ENCODE measurements at regions not wholly inside any gene's neighbourhood (a gene's known extent, or its start where the extent isn't known, plus 50 kb on each side); places are given as distances from the start of the nearest gene placed in this dataset.

DNA sequence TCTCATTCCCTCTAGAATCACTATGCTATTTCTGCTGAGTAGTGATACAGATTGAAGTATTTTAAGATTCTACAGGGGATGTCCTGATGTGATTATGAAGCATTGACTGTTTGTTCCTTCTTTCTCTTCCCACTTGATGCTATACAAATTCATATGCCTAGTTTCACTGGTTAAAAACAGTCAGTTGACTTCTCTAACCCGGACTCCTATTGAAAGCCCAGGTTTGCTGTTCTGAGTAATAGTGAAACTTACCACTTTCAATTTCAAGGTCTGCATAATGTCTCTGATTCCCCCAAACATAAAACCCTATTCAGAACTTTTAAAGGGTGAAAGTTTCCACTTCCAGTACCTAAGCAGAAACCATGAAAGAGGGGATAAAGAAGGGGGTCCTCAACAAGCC lies 117.7 kb upstream of the RPL10L start:
- in situ Hi-C loops (cut with MboI; ENCODE audit: low sequenced_read_pairs) (no loop called here), dilution Hi-C loops (cut with HindIII; ENCODE audit: low sequenced_read_pairs, unreplicated experiment) (no loop called here), intact Hi-C loops (cut with micrococcal nuclease) (no loop called here)
- H3K23ac ChIP-seq (ENCODE audit: low read depth, low read length), result no peak overlapping the region
- no peaks in the 10 kb centered on the region for H3K79me1 ChIP-seq (ENCODE audit: low read depth in 1 of 2, low read length in 2 of 2)
- no peak overlapping the region for H4K91ac ChIP-seq (ENCODE audit: insufficient read depth, low read depth, low read length)
- ATAC-seq (ENCODE audit: low read depth) (no peak), DNase-seq (no peak)
- no peak overlapping the region for H3K9ac ChIP-seq (ENCODE audit: low read depth, low read length)
- H3K9me3 ChIP-seq (ENCODE audit: control insufficient read depth, insufficient read depth, low read length), result no peaks in the 10 kb centered on the region; the same call in 1 of the 2 replicates
- no peak overlapping the region for H3K56ac ChIP-seq (ENCODE audit: extremely low read depth, insufficient read depth, low read length)
- BruUV-seq (replicated peaks), result no TSS peak
- no peak overlapping the region for H2AK9ac ChIP-seq (replicated peaks; ENCODE audit: low read depth, low read length, poor library complexity)
- H4K8ac ChIP-seq (ENCODE audit: low read depth in 2 of 2, low read length in 2 of 2), result no peak overlapping the region
- H3K4ac ChIP-seq (ENCODE audit: low read depth, low read length), result no peak overlapping the region
- H3K14ac ChIP-seq (replicated peaks; ENCODE audit: low read depth, low read length), result no peak overlapping the region
- H3K27ac ChIP-seq (ENCODE audit: insufficient read depth, low read length), result no peak overlapping the region
- no peak overlapping the region for H3K4me2 ChIP-seq (ENCODE audit: low read depth, low read length)
- H2BK120ac ChIP-seq (ENCODE audit: low read depth, low read length), result no peak overlapping the region
- H3K18ac ChIP-seq (ENCODE audit: low read depth, low read length), result no peak overlapping the region
- H2AFZ ChIP-seq (replicated peaks; ENCODE audit: low read length, poor library complexity), result no peak overlapping the region
- ChIA-PET CTCF (no interaction called here), POLR2A (ENCODE audit: unreplicated experiment) (no interaction called here)
- no peak overlapping the region for H3K4me3 ChIP-seq (ENCODE audit: insufficient read depth, low read depth, low read length)
- H2AK5ac ChIP-seq (ENCODE audit: low read depth, low read length), result no peak overlapping the region
- H2BK5ac ChIP-seq (ENCODE audit: low read depth, low read length, poor library complexity, severe bottlenecking), result no peak overlapping the region
- H3K9me1 ChIP-seq (ENCODE audit: insufficient read depth, low read length), result no peaks in the 10 kb centered on the region
- WGBS, 2 experiments (ENCODE audit: extremely low coverage in 2 of 2, insufficient read length in 1 of 2), result no CpG with 5 or more reads among the region's 1 CpG
- no peak overlapping the region for H4K5ac ChIP-seq (ENCODE audit: low read depth, low read length)
- no peak overlapping the region for H2BK20ac ChIP-seq (ENCODE audit: low read depth, low read length)
- no peaks in the 10 kb centered on the region for H4K20me1 ChIP-seq (ENCODE audit: insufficient read depth, low read length)
- H3K4me1 ChIP-seq (ENCODE audit: control insufficient read depth, insufficient read depth, low read length), result no peaks in the 10 kb centered on the region
- H2BK15ac ChIP-seq (ENCODE audit: low read depth, low read length), result no peak overlapping the region
- TF ChIP-seq RCOR1 (IDR thresholded peaks at IDR 0.05; ENCODE audit: insufficient replicate concordance, low read length) (no peak), NFE2L2 (IDR thresholded peaks at IDR 0.05; ENCODE audit: low read depth, low read length) (no peak), CHD1 (IDR thresholded peaks at IDR 0.05; ENCODE audit: low read depth, low read length) (no peak), MAFK (IDR thresholded peaks at IDR 0.05; ENCODE audit: low read depth, low read length) (no peak), CEBPB (IDR thresholded peaks at IDR 0.05; ENCODE audit: low read depth, low read length) (no peak), FOS (IDR thresholded peaks at IDR 0.05; ENCODE audit: low read depth, low read length) (no peak), RFX5 (IDR thresholded peaks at IDR 0.05; ENCODE audit: low read depth, low read length) (no peak), BHLHE40 (IDR thresholded peaks at IDR 0.05; ENCODE audit: low read depth, low read length) (no peak)
- TF ChIP-seq, protein P1, sequence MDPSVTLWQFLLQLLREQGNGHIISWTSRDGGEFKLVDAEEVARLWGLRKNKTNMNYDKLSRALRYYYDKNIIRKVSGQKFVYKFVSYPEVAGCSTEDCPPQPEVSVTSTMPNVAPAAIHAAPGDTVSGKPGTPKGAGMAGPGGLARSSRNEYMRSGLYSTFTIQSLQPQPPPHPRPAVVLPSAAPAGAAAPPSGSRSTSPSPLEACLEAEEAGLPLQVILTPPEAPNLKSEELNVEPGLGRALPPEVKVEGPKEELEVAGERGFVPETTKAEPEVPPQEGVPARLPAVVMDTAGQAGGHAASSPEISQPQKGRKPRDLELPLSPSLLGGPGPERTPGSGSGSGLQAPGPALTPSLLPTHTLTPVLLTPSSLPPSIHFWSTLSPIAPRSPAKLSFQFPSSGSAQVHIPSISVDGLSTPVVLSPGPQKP (IDR thresholded peaks at IDR 0.05; ENCODE audit: borderline replicate concordance, low read depth, low read length), result no peak
- TF ChIP-seq, protein P2, sequence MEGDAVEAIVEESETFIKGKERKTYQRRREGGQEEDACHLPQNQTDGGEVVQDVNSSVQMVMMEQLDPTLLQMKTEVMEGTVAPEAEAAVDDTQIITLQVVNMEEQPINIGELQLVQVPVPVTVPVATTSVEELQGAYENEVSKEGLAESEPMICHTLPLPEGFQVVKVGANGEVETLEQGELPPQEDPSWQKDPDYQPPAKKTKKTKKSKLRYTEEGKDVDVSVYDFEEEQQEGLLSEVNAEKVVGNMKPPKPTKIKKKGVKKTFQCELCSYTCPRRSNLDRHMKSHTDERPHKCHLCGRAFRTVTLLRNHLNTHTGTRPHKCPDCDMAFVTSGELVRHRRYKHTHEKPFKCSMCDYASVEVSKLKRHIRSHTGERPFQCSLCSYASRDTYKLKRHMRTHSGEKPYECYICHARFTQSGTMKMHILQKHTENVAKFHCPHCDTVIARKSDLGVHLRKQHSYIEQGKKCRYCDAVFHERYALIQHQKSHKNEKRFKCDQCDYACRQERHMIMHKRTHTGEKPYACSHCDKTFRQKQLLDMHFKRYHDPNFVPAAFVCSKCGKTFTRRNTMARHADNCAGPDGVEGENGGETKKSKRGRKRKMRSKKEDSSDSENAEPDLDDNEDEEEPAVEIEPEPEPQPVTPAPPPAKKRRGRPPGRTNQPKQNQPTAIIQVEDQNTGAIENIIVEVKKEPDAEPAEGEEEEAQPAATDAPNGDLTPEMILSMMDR (conservative IDR thresholded peaks at IDR 0.05; ENCODE audit: low read depth, low read length), result no peak
- H3K36me3 ChIP-seq (ENCODE audit: control insufficient read depth, insufficient read depth, low read length), result no peaks in the 10 kb centered on the region
- no peaks in the 10 kb centered on the region for H3K27me3 ChIP-seq (ENCODE audit: control insufficient read depth, insufficient read depth, low read length)
